Transverse colon (tissue), 4 donors: ENCODE measurements at regions not wholly inside any gene's neighbourhood (a gene's known extent, or its start where the extent isn't known, plus 50 kb on each side); places are given as distances from the start of the nearest gene placed in this dataset.

ENCODE experiments used
- CTCF ChIP-seq, 5 experiments: fragments of 200-600 bp in 3 of 5; fragments of 450-650 bp in 2 of 5; sonication (generic) in 3 of 5; IDR thresholded peaks; 1 replicate in 2 of 5; 2 replicates in 3 of 5; pipeline ENCODE4 v1.5.1; 2016 to 2017; ENCODE audit warnings: antibody characterized with exemption in 5 of 5, inconsistent platforms in 3 of 5, mild to moderate bottlenecking in 2 of 5, moderate library complexity in 1 of 5
- POLR2AphosphoS5 ChIP-seq, 3 donors: sonication (generic); formaldehyde crosslinking; IDR thresholded peaks; one replicate each; pipeline ENCODE4 v1.6.1; 2016; ENCODE audit warnings: antibody characterized with exemption in 3 of 3

GRCh38 chr2:200730960-200731359 lies 80.8 kb upstream of the BZW1 start:
- TF ChIP-seq CTCF (IDR thresholded peaks at IDR 0.05) (no peak), POLR2AphosphoS5 (IDR thresholded peaks at IDR 0.05) (no peak)
